ENCODE measurements at regions not wholly inside any gene's neighbourhood (a gene's known extent, or its start where the extent isn't known, plus 50 kb on each side); places are given as distances from the start of the nearest gene placed in this dataset.

DNA sequence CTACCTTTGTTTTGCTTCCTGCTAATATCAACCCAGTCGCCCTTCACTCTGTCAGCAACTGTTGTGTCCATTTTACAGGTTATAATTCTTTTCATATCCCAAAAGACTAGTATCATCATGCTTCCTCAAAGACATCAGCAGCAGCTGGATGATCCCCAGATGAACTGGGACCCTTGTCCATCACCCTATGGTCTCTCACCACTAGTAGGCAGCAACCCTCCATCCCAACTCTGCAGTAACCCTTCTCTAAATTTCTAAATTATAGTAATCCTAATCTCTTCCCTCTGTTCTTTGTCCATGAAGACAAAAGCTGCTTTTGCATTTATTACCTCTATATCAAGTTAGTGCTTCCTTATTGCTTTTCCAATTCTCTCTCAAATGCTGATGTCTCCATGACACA is 1025.8 kb downstream of the FAM181B start:
- Mint-ChIP-seq H3K9me3 (peaks cover 3% of the 10 kb centered on the region), H3K4me1 (ENCODE audit: low read depth) (no peaks in the 10 kb centered on the region), H3K36me3 (ENCODE audit: insufficient read depth) (no peaks in the 10 kb centered on the region), H3K4me3 (no peak overlapping the region), H3K27me3 (ENCODE audit: low read depth) (no peaks in the 10 kb centered on the region)
- DNase-seq: no peak
- no peak for ATAC-seq

- no peak for ATAC-seq
- no peaks in the 10 kb centered on the region for H3K4me1 Mint-ChIP-seq (ENCODE audit: low read depth)
- DNase-seq: no peak
- peaks cover 6% of the 10 kb centered on the region for H3K9me3 Mint-ChIP-seq
- no peaks in the 10 kb centered on the region for H3K27me3 Mint-ChIP-seq (ENCODE audit: low read depth)
- H3K4me3 Mint-ChIP-seq: no peak overlapping the region
- H3K36me3 Mint-ChIP-seq (ENCODE audit: insufficient read depth): no peaks in the 10 kb centered on the region
Measured at GRCh38 chr11:81705283-81705682, 1028.4 kb downstream of the FAM181B start.

GRCh38 chr11:81700076-81700475 is 1033.6 kb downstream of the FAM181B start:
- no peak overlapping the region for H3K4me3 Mint-ChIP-seq
- peaks cover 1% of the 10 kb centered on the region for H3K36me3 Mint-ChIP-seq (ENCODE audit: insufficient read depth)
- no peak for DNase-seq
- peaks cover 31% of the 10 kb centered on the region for H3K9me3 Mint-ChIP-seq
- no peak for ATAC-seq
- H3K27me3 Mint-ChIP-seq (ENCODE audit: low read depth): no peaks in the 10 kb centered on the region
- H3K4me1 Mint-ChIP-seq (ENCODE audit: low read depth): no peaks in the 10 kb centered on the region

DNA sequence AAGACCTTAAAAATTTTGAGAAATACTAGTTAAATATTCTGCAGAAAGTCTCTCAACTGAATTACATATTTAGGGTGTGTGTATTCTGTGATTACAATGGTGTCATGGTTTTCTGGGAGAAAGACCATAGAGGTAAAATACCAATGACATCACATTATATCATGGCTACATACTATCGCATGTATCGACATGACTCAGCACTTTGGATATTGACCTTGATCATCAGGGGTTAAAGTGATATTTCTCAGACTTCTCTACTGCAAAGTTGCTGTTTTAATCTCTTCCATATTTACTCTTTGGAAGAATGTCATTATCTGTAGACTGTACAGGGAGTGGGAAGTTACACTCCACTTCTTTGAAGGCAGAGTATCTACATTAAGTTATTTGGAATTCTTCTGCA is 1046.6 kb downstream of the FAM181B start:
- Mint-ChIP-seq H3K27me3 (ENCODE audit: low read depth) (no peaks in the 10 kb centered on the region), H3K9me3 (no peaks in the 10 kb centered on the region), H3K4me1 (ENCODE audit: low read depth) (no peaks in the 10 kb centered on the region), H3K36me3 (ENCODE audit: insufficient read depth) (no peaks in the 10 kb centered on the region), H3K4me3 (no peak overlapping the region)
- no peak for DNase-seq
- ATAC-seq: no peak

- H3K27me3 Mint-ChIP-seq (ENCODE audit: low read depth): no peaks in the 10 kb centered on the region
- no peaks in the 10 kb centered on the region for H3K4me1 Mint-ChIP-seq (ENCODE audit: low read depth)
- no peaks in the 10 kb centered on the region for H3K36me3 Mint-ChIP-seq (ENCODE audit: insufficient read depth)
- DNase-seq (no peak), ATAC-seq (no peak)
- no peaks in the 10 kb centered on the region for H3K9me3 Mint-ChIP-seq
- H3K4me3 Mint-ChIP-seq: no peak overlapping the region
Measured at GRCh38 chr11:81674211-81674610, 1059.5 kb downstream of the FAM181B start.

- H3K9me3 Mint-ChIP-seq: no peaks in the 10 kb centered on the region
- H3K4me1 Mint-ChIP-seq (ENCODE audit: low read depth): no peaks in the 10 kb centered on the region
- no peak overlapping the region for H3K4me3 Mint-ChIP-seq
- no peaks in the 10 kb centered on the region for H3K36me3 Mint-ChIP-seq (ENCODE audit: insufficient read depth)
- no peaks in the 10 kb centered on the region for H3K27me3 Mint-ChIP-seq (ENCODE audit: low read depth)
- ATAC-seq (no peak), DNase-seq (no peak)
Measured at GRCh38 chr11:81673001-81673400, 1060.7 kb downstream of the FAM181B start.

DNA sequence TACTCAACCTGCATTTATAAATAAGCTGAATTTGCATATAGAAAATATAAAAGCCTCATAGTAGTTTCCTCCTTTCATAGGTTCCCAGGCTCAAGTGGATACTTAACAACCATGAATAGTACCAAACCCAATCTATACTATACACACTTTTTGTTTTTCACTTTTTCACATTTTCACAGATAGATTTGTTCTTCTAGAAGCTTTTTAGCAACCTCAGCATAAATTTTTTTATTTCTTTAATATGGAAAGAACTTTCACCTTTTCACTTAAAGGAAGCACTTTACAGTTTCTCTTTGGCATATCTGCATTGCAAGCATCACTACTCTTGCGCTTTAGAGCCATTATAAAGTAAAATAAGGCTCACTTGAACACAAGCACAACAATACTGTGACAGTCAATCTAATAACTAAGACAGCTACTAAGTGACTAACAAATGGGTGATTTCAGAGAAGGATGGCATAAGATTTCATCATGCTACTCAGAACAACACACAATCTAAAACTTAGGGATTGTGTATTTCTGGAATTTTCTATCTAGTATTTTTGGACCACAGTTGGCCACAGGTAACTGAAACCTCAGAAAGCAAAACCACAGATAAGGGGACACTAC is 1063.6 kb downstream of the FAM181B start:
- DNase-seq (no peak), ATAC-seq (no peak)
- Mint-ChIP-seq H3K4me1 (ENCODE audit: low read depth) (no peaks in the 10 kb centered on the region), H3K27me3 (ENCODE audit: low read depth) (no peaks in the 10 kb centered on the region), H3K9me3 (no peaks in the 10 kb centered on the region), H3K36me3 (ENCODE audit: insufficient read depth) (no peaks in the 10 kb centered on the region), H3K4me3 (no peak overlapping the region)

DNA sequence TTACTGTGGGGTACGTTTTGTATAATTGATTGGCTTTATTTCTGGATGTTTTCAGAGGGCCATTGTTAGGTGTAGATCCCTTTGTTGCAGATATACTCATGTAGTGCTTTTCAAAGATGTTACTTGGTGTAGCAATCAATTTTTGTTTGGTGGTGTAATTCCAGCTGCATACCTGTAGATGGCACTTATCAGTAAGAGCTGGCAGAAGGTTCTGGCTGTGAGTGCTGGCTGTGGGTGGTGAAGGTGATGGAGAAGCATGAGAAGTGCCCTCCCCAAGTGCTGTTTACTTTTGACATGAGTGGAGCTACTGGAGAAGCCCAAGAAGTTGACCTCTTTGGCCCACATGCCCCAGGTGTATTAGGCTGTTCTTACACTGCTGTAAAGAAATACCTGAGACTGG is 1074.9 kb downstream of the FAM181B start:
- ATAC-seq (no peak), DNase-seq (no peak)
- H3K4me1 Mint-ChIP-seq (ENCODE audit: low read depth): no peaks in the 10 kb centered on the region
- H3K27me3 Mint-ChIP-seq (ENCODE audit: low read depth): peaks cover 9% of the 10 kb centered on the region
- H3K36me3 Mint-ChIP-seq (ENCODE audit: insufficient read depth): no peaks in the 10 kb centered on the region
- no peak overlapping the region for H3K4me3 Mint-ChIP-seq
- H3K9me3 Mint-ChIP-seq: no peaks in the 10 kb centered on the region

GRCh38 chr11:81655351-81655750 is 1078.3 kb downstream of the FAM181B start:
- Mint-ChIP-seq H3K36me3 (ENCODE audit: insufficient read depth) (no peaks in the 10 kb centered on the region), H3K4me1 (ENCODE audit: low read depth) (no peaks in the 10 kb centered on the region), H3K9me3 (no peaks in the 10 kb centered on the region), H3K4me3 (no peak overlapping the region), H3K27me3 (ENCODE audit: low read depth) (peaks cover 5% of the 10 kb centered on the region)
- ATAC-seq (no peak), DNase-seq (no peak)

DNA sequence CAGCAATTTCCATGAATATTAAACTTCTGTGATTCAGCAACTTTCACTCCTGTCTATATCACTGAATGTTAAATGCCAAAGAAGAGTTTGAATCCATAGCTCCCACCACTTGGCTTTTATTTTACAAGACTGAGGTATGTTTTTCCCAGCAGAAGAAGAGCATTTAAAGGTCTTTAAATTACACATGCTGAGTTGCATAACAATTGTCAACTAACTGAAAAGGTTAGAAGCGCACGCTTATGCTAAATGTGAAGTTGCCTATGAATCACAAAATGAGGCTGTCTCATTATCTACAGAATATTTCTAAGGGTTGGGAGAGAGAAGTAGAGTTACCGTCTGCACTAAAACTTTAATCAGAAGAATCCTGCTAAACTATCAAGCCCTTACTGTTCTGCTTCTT is 1086.3 kb downstream of the FAM181B start:
- ATAC-seq: no peak
- peaks cover 9% of the 10 kb centered on the region for H3K27me3 Mint-ChIP-seq (ENCODE audit: low read depth)
- H3K4me3 Mint-ChIP-seq: no peak overlapping the region
- no peak for DNase-seq
- H3K4me1 Mint-ChIP-seq (ENCODE audit: low read depth): no peaks in the 10 kb centered on the region
- H3K9me3 Mint-ChIP-seq: no peaks in the 10 kb centered on the region
- H3K36me3 Mint-ChIP-seq (ENCODE audit: insufficient read depth): no peaks in the 10 kb centered on the region

DNA sequence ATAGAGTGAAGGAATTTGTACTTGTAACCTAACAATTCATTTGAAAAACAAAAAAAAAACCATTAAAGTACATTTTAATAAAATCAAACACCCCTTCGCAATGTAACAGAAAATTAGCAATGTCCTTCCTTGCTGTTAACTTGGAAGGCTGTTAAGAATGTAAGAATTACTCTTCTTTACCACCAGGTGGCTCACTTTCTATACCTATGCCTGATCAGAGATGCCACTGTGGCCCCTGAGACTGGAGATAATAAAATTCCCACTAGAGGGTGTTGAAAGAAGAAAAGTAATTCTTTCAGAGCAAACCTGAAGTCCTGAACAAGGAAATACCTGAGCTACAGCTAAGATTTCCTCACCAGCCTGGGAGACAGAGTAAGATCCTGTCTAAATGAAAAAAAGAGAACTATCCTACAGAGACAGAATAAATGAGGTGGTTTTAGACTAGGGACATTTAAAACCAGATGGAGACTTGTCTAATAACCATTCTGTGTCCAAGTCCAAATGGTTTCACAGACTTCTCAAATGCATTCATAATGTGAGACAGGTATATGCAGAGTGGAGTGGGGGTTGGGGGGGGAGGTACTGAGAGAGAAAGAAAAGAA is 1089.3 kb downstream of the FAM181B start:
- Mint-ChIP-seq H3K4me1 (ENCODE audit: low read depth) (no peaks in the 10 kb centered on the region), H3K27me3 (ENCODE audit: low read depth) (peaks cover 11% of the 10 kb centered on the region), H3K36me3 (ENCODE audit: insufficient read depth) (no peaks in the 10 kb centered on the region), H3K9me3 (no peaks in the 10 kb centered on the region), H3K4me3 (no peak overlapping the region)
- DNase-seq (no peak), ATAC-seq (no peak)

- no peaks in the 10 kb centered on the region for H3K9me3 Mint-ChIP-seq
- no peaks in the 10 kb centered on the region for H3K4me1 Mint-ChIP-seq (ENCODE audit: low read depth)
- DNase-seq (no peak), ATAC-seq (no peak)
- no peak overlapping the region for H3K4me3 Mint-ChIP-seq
- peaks cover 1% of the 10 kb centered on the region for H3K27me3 Mint-ChIP-seq (ENCODE audit: low read depth)
- no peaks in the 10 kb centered on the region for H3K36me3 Mint-ChIP-seq (ENCODE audit: insufficient read depth)
Measured at GRCh38 chr11:81634483-81634882, 1099.2 kb downstream of the FAM181B start.

GRCh38 chr11:81602508-81602907 is 1131.2 kb downstream of the FAM181B start:
- no peaks in the 10 kb centered on the region for H3K27me3 Mint-ChIP-seq (ENCODE audit: low read depth)
- H3K9me3 Mint-ChIP-seq: no peaks in the 10 kb centered on the region
- H3K4me1 Mint-ChIP-seq (ENCODE audit: low read depth): no peaks in the 10 kb centered on the region
- DNase-seq: no peak
- no peaks in the 10 kb centered on the region for H3K36me3 Mint-ChIP-seq (ENCODE audit: insufficient read depth)
- no peak for ATAC-seq
- H3K4me3 Mint-ChIP-seq: no peak overlapping the region

GRCh38 chr11:81596704-81597103 is 1137.0 kb downstream of the FAM181B start:
- no peaks in the 10 kb centered on the region for H3K36me3 Mint-ChIP-seq (ENCODE audit: insufficient read depth)
- H3K4me3 Mint-ChIP-seq: no peak overlapping the region
- no peak for ATAC-seq
- no peaks in the 10 kb centered on the region for H3K9me3 Mint-ChIP-seq
- no peaks in the 10 kb centered on the region for H3K4me1 Mint-ChIP-seq (ENCODE audit: low read depth)
- no peaks in the 10 kb centered on the region for H3K27me3 Mint-ChIP-seq (ENCODE audit: low read depth)
- no peak for DNase-seq

DNA sequence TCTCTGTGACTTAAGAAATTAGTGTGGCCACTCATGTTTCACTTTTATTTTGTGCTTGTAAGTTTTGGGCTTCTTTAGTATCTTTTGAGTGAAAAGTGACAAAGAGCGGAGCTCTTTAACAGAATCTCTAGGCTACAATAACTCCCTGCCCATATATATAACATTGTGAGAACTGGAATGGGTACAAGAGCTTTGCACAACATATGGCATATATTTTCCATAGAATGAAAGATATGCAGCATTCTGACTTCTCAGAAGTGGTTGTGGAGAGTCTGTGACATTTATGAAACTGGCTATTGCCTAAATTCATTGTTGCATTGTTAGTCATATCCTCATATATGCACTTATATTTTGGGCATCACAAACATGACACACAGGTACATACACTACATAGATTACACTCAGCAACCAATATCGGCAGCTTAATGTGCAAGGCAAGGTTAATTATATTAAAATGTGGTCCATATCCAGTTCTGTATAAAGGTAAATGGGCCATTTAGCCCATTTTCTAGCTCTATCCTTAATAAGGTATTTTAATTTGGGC is 1148.2 kb downstream of the FAM181B start:
- Mint-ChIP-seq H3K36me3 (ENCODE audit: insufficient read depth) (no peaks in the 10 kb centered on the region), H3K4me3 (no peak overlapping the region), H3K4me1 (ENCODE audit: low read depth) (no peaks in the 10 kb centered on the region), H3K27me3 (ENCODE audit: low read depth) (no peaks in the 10 kb centered on the region), H3K9me3 (no peaks in the 10 kb centered on the region)
- DNase-seq (no peak), ATAC-seq (no peak)

All from activated T-cell treated with anti-CD3 and anti-CD28 coated beads, Interleukin-2, amount 50 U/mL, for 4 hours (primary cell).